ENCODE measurements at regions not wholly inside any gene's neighbourhood (a gene's known extent, or its start where the extent isn't known, plus 50 kb on each side); places are given as distances from the start of the nearest gene placed in this dataset.

- H3K27ac Mint-ChIP-seq, result no peak overlapping the region
- peaks cover 0 to 2% (median 0%) of the 10 kb centered on the region in 6 donors for H3K9me3 Mint-ChIP-seq
- no peaks in the 10 kb centered on the region for H3K4me1 Mint-ChIP-seq
- H3K4me3 Mint-ChIP-seq, result no peak overlapping the region
- no peaks in the 10 kb centered on the region for H3K36me3 Mint-ChIP-seq
- DNase-seq, result no peak
- peaks cover 0 to 6% (median 1%) of the 10 kb centered on the region in 3 donors for H3K27me3 Mint-ChIP-seq (ENCODE audit: low read depth in 3 of 3)
Measured at GRCh38 chr6:168198302-168199180, 119.5 kb upstream of the FRMD1 start.

DNA sequence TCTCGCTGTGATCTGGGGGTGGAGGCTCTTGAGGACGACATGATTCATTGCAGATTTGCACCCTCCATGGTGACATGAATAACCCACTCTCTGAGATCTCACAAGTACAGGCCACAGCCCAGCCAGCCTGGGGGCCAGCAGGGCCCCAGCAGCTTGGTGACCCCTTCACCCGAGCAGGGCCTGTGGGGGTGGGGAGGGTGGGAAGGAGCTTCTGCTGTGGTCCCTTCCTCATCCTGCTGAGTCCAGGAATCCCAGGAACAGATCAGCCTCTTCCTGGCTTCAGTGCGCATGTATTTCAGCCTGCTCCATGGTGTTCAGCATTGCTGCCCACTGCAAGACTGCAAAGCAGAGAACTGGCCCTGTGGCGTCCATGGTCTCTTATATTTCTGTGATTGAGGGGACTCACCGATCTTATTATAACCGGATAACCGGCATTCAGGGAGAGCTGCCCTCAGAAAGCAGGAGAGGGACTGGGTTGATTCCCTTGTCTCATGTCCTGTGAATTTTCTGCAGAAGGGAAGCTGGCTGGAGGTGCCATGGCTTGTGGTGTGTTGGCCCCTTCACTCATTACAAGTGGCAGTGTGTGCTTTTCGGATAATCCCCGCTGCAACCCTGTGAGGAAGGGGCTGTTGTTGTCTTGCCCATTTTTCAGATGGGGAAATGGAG is 118.8 kb upstream of the FRMD1 start:
- no peak for DNase-seq
- Mint-ChIP-seq H3K4me3 (no peak overlapping the region), H3K36me3 (no peaks in the 10 kb centered on the region), H3K27me3 (ENCODE audit: low read depth in 3 of 3) (peaks cover 0 to 6% (median 1%) of the 10 kb centered on the region in 3 donors), H3K9me3 (peaks cover 0 to 2% (median 0%) of the 10 kb centered on the region in 6 donors), H3K4me1 (no peaks in the 10 kb centered on the region), H3K27ac (no peak overlapping the region)

- H3K9me3 Mint-ChIP-seq, result peaks cover 0 to 2% (median 0%) of the 10 kb centered on the region in 6 donors
- H3K4me1 Mint-ChIP-seq, result no peaks in the 10 kb centered on the region
Measured at GRCh38 chr6:168196881-168197635, 118.0 kb upstream of the FRMD1 start.

DNA sequence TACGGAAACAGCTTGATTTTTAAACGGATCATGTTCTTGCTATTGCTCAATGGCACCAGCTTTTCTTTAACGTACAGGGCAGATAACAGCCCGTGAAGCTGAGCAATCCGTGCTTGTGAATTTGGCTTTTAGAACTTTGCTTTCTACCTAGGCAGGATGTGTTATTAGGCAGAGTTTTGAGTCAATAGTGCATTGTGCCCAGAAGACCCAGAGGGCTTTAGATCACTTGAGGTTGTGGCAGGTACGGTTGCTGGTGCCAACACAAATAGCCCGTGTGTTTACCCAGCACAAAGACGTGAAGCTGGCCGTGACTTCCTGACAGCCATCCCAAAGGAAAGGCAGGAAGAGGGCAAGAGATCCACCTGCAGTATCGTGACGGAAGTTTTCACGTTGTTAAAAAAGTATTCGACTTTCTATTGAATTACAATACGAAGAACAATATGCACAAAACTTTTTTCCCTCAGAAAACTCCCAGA is 117.4 kb upstream of the FRMD1 start:
- DNase-seq, result no peak
- no peak overlapping the region for H3K4me3 Mint-ChIP-seq
- no peak overlapping the region for H3K27ac Mint-ChIP-seq
- H3K27me3 Mint-ChIP-seq (ENCODE audit: low read depth in 3 of 3), result peaks cover 0 to 6% (median 1%) of the 10 kb centered on the region in 3 donors
- H3K36me3 Mint-ChIP-seq, result no peaks in the 10 kb centered on the region
- no peaks in the 10 kb centered on the region for H3K4me1 Mint-ChIP-seq
- peaks cover 0 to 2% (median 0%) of the 10 kb centered on the region in 6 donors for H3K9me3 Mint-ChIP-seq

More at GRCh38 chr6:168196881-168197635, 118.0 kb upstream of the FRMD1 start:
- Mint-ChIP-seq H3K36me3 (no peaks in the 10 kb centered on the region), H3K27ac (no peak overlapping the region), H3K4me3 (no peak overlapping the region), H3K27me3 (ENCODE audit: low read depth in 3 of 3) (peaks cover 0 to 6% (median 1%) of the 10 kb centered on the region in 3 donors)
- no peak for DNase-seq

DNA sequence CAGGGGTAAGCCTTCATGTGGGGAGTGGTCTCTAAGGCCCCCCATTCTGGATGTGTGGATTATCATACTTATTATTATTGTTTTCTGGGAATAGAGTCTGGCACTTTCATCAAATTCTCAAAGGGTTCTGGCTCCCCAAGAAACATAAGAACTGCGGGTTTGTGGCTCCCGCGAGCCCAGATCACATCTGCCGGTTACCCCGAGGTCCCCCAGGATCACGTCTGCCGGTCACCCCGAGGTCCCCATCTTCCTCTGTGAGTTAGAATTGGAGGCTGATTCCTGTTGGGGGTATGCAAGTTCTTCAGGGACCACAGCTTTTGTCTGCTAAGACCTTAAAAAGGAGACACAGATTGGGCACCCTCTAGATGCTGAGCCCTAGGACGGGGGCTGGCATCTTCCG is 116.7 kb upstream of the FRMD1 start:
- no peak overlapping the region for H3K4me3 Mint-ChIP-seq
- H3K4me1 Mint-ChIP-seq, result no peaks in the 10 kb centered on the region
- no peaks in the 10 kb centered on the region for H3K36me3 Mint-ChIP-seq
- H3K27ac Mint-ChIP-seq, result no peak overlapping the region
- DNase-seq, result no peak
- peaks cover 0 to 2% (median 0%) of the 10 kb centered on the region in 6 donors for H3K9me3 Mint-ChIP-seq
- peaks cover 0 to 9% (median 1%) of the 10 kb centered on the region in 3 donors for H3K27me3 Mint-ChIP-seq (ENCODE audit: low read depth in 3 of 3)

- Mint-ChIP-seq H3K36me3 (no peaks in the 10 kb centered on the region), H3K9me3 (peaks cover 0 to 2% (median 0%) of the 10 kb centered on the region in 6 donors), H3K27ac (no peak overlapping the region), H3K4me1 (no peaks in the 10 kb centered on the region), H3K27me3 (ENCODE audit: low read depth in 3 of 3) (peaks cover 0 to 6% (median 0%) of the 10 kb centered on the region in 3 donors), H3K4me3 (no peak overlapping the region)
- DNase-seq, result no peak
Measured at GRCh38 chr6:168194732-168195567, 115.9 kb upstream of the FRMD1 start.

- peaks cover 0 to 2% (median 0%) of the 10 kb centered on the region in 6 donors for H3K9me3 Mint-ChIP-seq
- H3K4me1 Mint-ChIP-seq, result no peaks in the 10 kb centered on the region
Measured at GRCh38 chr6:168193816-168194721, 115.1 kb upstream of the FRMD1 start.

DNA sequence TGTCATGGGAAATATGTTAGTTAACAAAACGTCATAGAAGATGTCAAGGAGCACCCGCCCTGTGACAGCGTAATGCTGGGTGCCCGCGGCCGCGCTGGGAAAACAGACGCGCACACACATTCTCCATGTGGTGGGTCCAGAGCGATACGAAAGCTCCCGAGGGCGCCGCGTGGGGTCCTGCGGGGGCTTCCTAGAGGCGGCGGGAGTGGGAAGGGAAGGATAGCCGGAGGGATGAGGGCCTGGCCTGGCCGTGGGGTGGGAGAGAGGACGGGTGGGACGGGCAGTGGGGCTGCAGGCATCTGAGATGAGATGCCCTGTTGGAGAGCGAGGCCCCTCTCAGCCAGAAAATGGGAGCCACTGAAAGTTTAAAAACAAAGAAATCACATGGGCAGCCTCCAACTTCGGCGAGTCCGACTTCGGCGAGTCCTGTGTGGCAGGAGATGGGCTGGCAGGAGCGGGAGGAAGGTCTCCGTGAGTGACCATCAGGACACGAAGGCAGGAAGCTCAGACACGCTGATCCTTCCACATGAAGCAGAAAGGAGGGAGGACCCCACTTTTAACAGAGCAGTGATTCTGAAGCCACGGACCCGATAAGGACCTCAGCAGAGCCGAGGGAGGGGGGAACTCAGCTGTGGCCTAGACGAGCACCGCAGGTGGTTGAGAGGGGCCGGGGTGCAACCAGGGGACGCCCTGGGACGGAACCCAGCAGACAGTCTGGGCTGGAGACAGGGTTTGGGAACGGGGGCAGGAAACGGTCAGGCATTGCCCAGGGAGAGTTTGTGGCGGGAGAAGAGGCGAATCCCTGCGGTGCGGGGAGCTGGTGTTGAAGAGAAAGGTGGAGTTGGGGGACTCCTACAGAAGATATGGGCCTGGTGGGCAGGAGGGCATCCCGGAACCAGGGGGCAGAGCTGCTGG is 114.1 kb upstream of the FRMD1 start:
- DNase-seq, result no peak

More at GRCh38 chr6:168193816-168194721, 115.1 kb upstream of the FRMD1 start:
- Mint-ChIP-seq H3K4me3 (no peak overlapping the region), H3K27ac (no peak overlapping the region), H3K36me3 (no peaks in the 10 kb centered on the region), H3K27me3 (ENCODE audit: low read depth in 3 of 3) (peaks cover 0 to 5% (median 0%) of the 10 kb centered on the region in 3 donors)
- DNase-seq, result no peak

GRCh38 chr6:168192195-168192900 is 113.3 kb upstream of the FRMD1 start:
- no peaks in the 10 kb centered on the region for H3K4me1 Mint-ChIP-seq
- no peak overlapping the region for H3K27ac Mint-ChIP-seq
- H3K9me3 Mint-ChIP-seq, result peaks cover 0 to 2% (median 0%) of the 10 kb centered on the region in 6 donors
- no peak for DNase-seq
- no peaks in the 10 kb centered on the region for H3K36me3 Mint-ChIP-seq
- peaks cover 0 to 5% (median 0%) of the 10 kb centered on the region in 3 donors for H3K27me3 Mint-ChIP-seq (ENCODE audit: low read depth in 3 of 3)
- no peak overlapping the region for H3K4me3 Mint-ChIP-seq

More for the DNA sequence above, 114.1 kb upstream of the FRMD1 start:
- H3K4me1 Mint-ChIP-seq, result no peaks in the 10 kb centered on the region
- peaks cover 0 to 2% (median 0%) of the 10 kb centered on the region in 6 donors for H3K9me3 Mint-ChIP-seq
- no peaks in the 10 kb centered on the region for H3K36me3 Mint-ChIP-seq
- peaks cover 0 to 5% (median 0%) of the 10 kb centered on the region in 3 donors for H3K27me3 Mint-ChIP-seq (ENCODE audit: low read depth in 3 of 3)
- H3K4me3 Mint-ChIP-seq, result no peak overlapping the region
- no peak overlapping the region for H3K27ac Mint-ChIP-seq

DNA sequence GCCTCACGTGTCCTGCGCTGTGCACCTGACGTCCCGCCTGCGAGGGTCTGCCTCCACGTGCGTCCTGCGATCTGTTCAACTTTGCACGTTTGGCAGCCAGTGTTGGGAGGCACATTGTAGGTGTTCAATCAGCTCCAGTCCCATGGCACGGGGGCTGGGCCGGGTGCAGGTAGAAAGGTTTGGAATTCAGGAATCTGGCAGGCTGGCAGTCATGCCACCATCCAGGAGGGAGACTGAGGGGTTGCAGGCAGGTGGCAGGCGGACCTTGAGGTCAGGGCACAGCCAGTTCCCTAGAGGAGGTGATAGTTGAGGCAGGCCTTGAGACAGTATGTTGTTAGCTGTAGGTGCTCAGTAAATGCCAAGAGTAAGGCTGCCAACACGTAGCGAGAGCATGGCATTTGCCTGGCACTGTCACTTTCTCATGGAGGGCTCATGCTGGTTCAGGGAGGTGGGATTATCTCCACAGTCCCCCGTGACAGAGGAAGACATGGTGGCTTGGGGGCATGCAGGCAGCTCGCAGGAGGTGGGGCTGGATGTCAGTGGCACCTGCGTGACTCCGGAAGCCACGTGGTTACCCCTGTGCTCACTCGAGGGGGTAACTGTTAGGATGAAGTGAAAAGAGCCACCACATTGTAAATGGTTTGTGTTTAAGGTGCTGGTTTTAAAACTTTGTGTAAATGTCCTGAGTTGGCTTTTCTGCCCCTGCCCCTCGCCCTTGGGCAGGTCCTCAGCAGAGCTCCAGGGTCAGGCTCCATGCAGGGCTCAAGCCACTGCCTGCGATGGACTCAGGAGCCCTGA is 111.8 kb upstream of the FRMD1 start:
- H3K9me3 Mint-ChIP-seq, result peaks cover 0 to 2% (median 0%) of the 10 kb centered on the region in 6 donors
- H3K27me3 Mint-ChIP-seq (ENCODE audit: low read depth in 3 of 3), result peaks cover 0 to 3% (median 0%) of the 10 kb centered on the region in 3 donors
- no peak overlapping the region for H3K4me3 Mint-ChIP-seq
- no peaks in the 10 kb centered on the region for H3K36me3 Mint-ChIP-seq
- no peaks in the 10 kb centered on the region for H3K4me1 Mint-ChIP-seq
- H3K27ac Mint-ChIP-seq, result no peak overlapping the region
- no peak for DNase-seq
